ENCODE measurements at regions not wholly inside any gene's neighbourhood (a gene's known extent, or its start where the extent isn't known, plus 50 kb on each side); places are given as distances from the start of the nearest gene placed in this dataset.

- peaks cover 14 to 24% of the 10 kb centered on the region in 2 donors for H3K4me1 Mint-ChIP-seq
- H3K9me3 Mint-ChIP-seq, result peaks cover 4 to 13% (median 6%) of the 10 kb centered on the region in 6 donors
- no peak for DNase-seq
- H3K36me3 Mint-ChIP-seq, result peaks cover 3 to 21% (median 12%) of the 10 kb centered on the region in 3 donors
- H3K27ac Mint-ChIP-seq, result no peak overlapping the region
- H3K27me3 Mint-ChIP-seq (ENCODE audit: low read depth in 3 of 3), result peaks cover 0 to 2% (median 0%) of the 10 kb centered on the region in 3 donors
- no peak overlapping the region for H3K4me3 Mint-ChIP-seq
Observed at GRCh38 chr22:22830957-22831688, 56.5 kb upstream of the IGLL5 start.

GRCh38 chr22:22833059-22833458, 54.6 kb upstream of the IGLL5 start:
- H3K27me3 Mint-ChIP-seq (ENCODE audit: low read depth in 3 of 3), result peaks cover 0 to 2% (median 2%) of the 10 kb centered on the region in 3 donors
- H3K27ac Mint-ChIP-seq, result peak overlapping the region in 1 of 6 donors; percentile 63
- no peak for DNase-seq
- H3K9me3 Mint-ChIP-seq, result peaks cover 4 to 13% (median 6%) of the 10 kb centered on the region in 6 donors
- no peak overlapping the region for H3K4me3 Mint-ChIP-seq
- peaks cover 17 to 30% of the 10 kb centered on the region in 2 donors for H3K4me1 Mint-ChIP-seq
- peaks cover 0 to 15% (median 11%) of the 10 kb centered on the region in 3 donors for H3K36me3 Mint-ChIP-seq

GRCh38 chr22:22833488-22833887, 54.1 kb upstream of the IGLL5 start:
- DNase-seq, result no peak
- peaks cover 21 to 34% of the 10 kb centered on the region in 2 donors for H3K4me1 Mint-ChIP-seq
- peaks cover 4 to 13% (median 6%) of the 10 kb centered on the region in 6 donors for H3K9me3 Mint-ChIP-seq
- H3K36me3 Mint-ChIP-seq, result peaks cover 0 to 16% (median 11%) of the 10 kb centered on the region in 3 donors
- no peak overlapping the region for H3K4me3 Mint-ChIP-seq
- peak overlapping the region in 2 of 6 donors; percentile 63 to 64 for H3K27ac Mint-ChIP-seq
- peaks cover 0 to 2% (median 2%) of the 10 kb centered on the region in 3 donors for H3K27me3 Mint-ChIP-seq (ENCODE audit: low read depth in 3 of 3)

- Mint-ChIP-seq H3K4me1 (peaks cover 28 to 42% of the 10 kb centered on the region in 2 donors), H3K27me3 (ENCODE audit: low read depth in 3 of 3) (peaks cover 0 to 2% (median 2%) of the 10 kb centered on the region in 3 donors), H3K36me3 (peaks cover 0 to 16% (median 11%) of the 10 kb centered on the region in 3 donors), H3K4me3 (no peak overlapping the region), H3K27ac (peak overlapping the region in 2 of 6 donors; percentile 18 to 63), H3K9me3 (peaks cover 4 to 13% (median 6%) of the 10 kb centered on the region in 6 donors)
- no peak for DNase-seq
Observed at GRCh38 chr22:22834204-22834603, 53.4 kb upstream of the IGLL5 start.

- H3K27me3 Mint-ChIP-seq (ENCODE audit: low read depth in 3 of 3), result peaks cover 0 to 2% (median 2%) of the 10 kb centered on the region in 3 donors
- H3K4me1 Mint-ChIP-seq, result peaks cover 28 to 43% of the 10 kb centered on the region in 2 donors
- H3K27ac Mint-ChIP-seq, result peak overlapping the region in 2 of 6 donors; percentile 28 to 63
- no peak overlapping the region for H3K4me3 Mint-ChIP-seq
- peaks cover 0 to 15% (median 11%) of the 10 kb centered on the region in 3 donors for H3K36me3 Mint-ChIP-seq
- DNase-seq, result no peak
- H3K9me3 Mint-ChIP-seq, result peaks cover 4 to 13% (median 6%) of the 10 kb centered on the region in 6 donors
Observed at GRCh38 chr22:22834783-22835182, 52.8 kb upstream of the IGLL5 start.

- peak overlapping the region in 2 of 6 donors; percentile 2 to 31 for H3K27ac Mint-ChIP-seq
- peaks cover 0 to 13% (median 6%) of the 10 kb centered on the region in 3 donors for H3K36me3 Mint-ChIP-seq
- peaks cover 0 to 2% (median 2%) of the 10 kb centered on the region in 3 donors for H3K27me3 Mint-ChIP-seq (ENCODE audit: low read depth in 3 of 3)
Observed at GRCh38 chr22:22835242-22835641, 52.4 kb upstream of the IGLL5 start.

GRCh38 chr22:22835771-22836291, 51.8 kb upstream of the IGLL5 start:
- peaks cover 3 to 8% (median 4%) of the 10 kb centered on the region in 6 donors for H3K9me3 Mint-ChIP-seq
- no peak for DNase-seq
- H3K4me3 Mint-ChIP-seq, result no peak overlapping the region
- peak overlapping the region in 3 of 6 donors; percentile 31 to 71 (median 56) for H3K27ac Mint-ChIP-seq
- H3K36me3 Mint-ChIP-seq, result peaks cover 0 to 8% (median 6%) of the 10 kb centered on the region in 3 donors
- peaks cover 28 to 43% of the 10 kb centered on the region in 2 donors for H3K4me1 Mint-ChIP-seq
- peaks cover 0 to 2% (median 2%) of the 10 kb centered on the region in 3 donors for H3K27me3 Mint-ChIP-seq (ENCODE audit: low read depth in 3 of 3)

More at GRCh38 chr22:22835242-22835641, 52.4 kb upstream of the IGLL5 start:
- DNase-seq, result no peak
- Mint-ChIP-seq H3K4me1 (peaks cover 28 to 43% of the 10 kb centered on the region in 2 donors), H3K9me3 (peaks cover 4 to 13% (median 6%) of the 10 kb centered on the region in 6 donors), H3K4me3 (no peak overlapping the region)

GRCh38 chr22:22836635-22837034, 51.0 kb upstream of the IGLL5 start:
- peaks cover 0 to 4% (median 0%) of the 10 kb centered on the region in 6 donors for H3K9me3 Mint-ChIP-seq
- peaks cover 0 to 7% (median 6%) of the 10 kb centered on the region in 3 donors for H3K36me3 Mint-ChIP-seq
- no peak for DNase-seq
- H3K4me1 Mint-ChIP-seq, result peaks cover 28 to 43% of the 10 kb centered on the region in 2 donors
- H3K27ac Mint-ChIP-seq, result peak overlapping the region; percentile 34 to 84 (median 48)
- peak overlapping the region in 3 of 5 donors; percentile 12 to 43 (median 26) for H3K4me3 Mint-ChIP-seq
- peaks cover 0 to 2% (median 2%) of the 10 kb centered on the region in 3 donors for H3K27me3 Mint-ChIP-seq (ENCODE audit: low read depth in 3 of 3)

All from immature natural killer cell (primary cell).